IMR-90 (cell line): ENCODE measurements at regions not wholly inside any gene's neighbourhood (a gene's known extent, or its start where the extent isn't known, plus 50 kb on each side); places are given as distances from the start of the nearest gene placed in this dataset.

ENCODE experiments used
- ATAC-seq: fragments of 200-7000 bp; cut with Tn5 transposase; 2 replicates; pipeline ENCODE4 v1.9.1; 2020; ENCODE audit warnings: low read depth, mild to moderate bottlenecking, moderate library complexity
- BruUV-seq: library from RNA; stranded (reverse); fragments of 400-500 nt; replicated peaks from 2 replicates; lab custom pipeline; 2021; lab: Mats Ljungman, UMichigan
- CTCF ChIA-PET: fragments of 300-600 bp; formaldehyde crosslinking; extraction: SDS; loops from one replicate; lab custom pipeline; 2021; ENCODE audit warnings: antibody characterized with exemption; lab: Yijun Ruan, JAX
- POLR2A ChIA-PET: fragments of 300-600 bp; sonication (Branson Sonifier 250); formaldehyde crosslinking; loops from one replicate; lab custom pipeline; 2022; ENCODE audit warnings: antibody characterized with exemption; ENCODE audit not compliant: unreplicated experiment; lab: Charles Lee
- DNase-seq: peaks from one replicate; pipeline ENCODE4 v3.0.0; 2013
- H2AFZ ChIP-seq: replicated peaks from 2 replicates; pipeline ENCODE3; 2013; ENCODE audit warnings: low read length, mild to moderate bottlenecking; ENCODE audit not compliant: poor library complexity
- H2AK5ac ChIP-seq: 2 replicates; pipeline ENCODE4 v1.6.1; 2013; ENCODE audit warnings: low read depth, low read length, inconsistent platforms
- H2AK9ac ChIP-seq: replicated peaks from 2 replicates; pipeline ENCODE3; 2013; ENCODE audit warnings: mild to moderate bottlenecking, low read depth, low read length, moderate library complexity; ENCODE audit not compliant: poor library complexity
- H2BK120ac ChIP-seq: 2 replicates; pipeline ENCODE4 v1.6.1; 2013; ENCODE audit warnings: low read depth, low read length, inconsistent platforms
- H2BK15ac ChIP-seq: 3 replicates; pipeline ENCODE4 v1.6.1; 2013; ENCODE audit warnings: low read depth, low read length, inconsistent platforms
- H2BK20ac ChIP-seq: 2 replicates; pipeline ENCODE4 v1.6.1; 2013; ENCODE audit warnings: low read depth, mild to moderate bottlenecking, inconsistent platforms, low read length, moderate library complexity
- H2BK5ac ChIP-seq: 2 replicates; pipeline ENCODE4 v1.6.1; 2013; ENCODE audit warnings: mild to moderate bottlenecking, low read depth, low read length, inconsistent platforms; ENCODE audit not compliant: poor library complexity, severe bottlenecking
- H3K14ac ChIP-seq: replicated peaks from 2 replicates; pipeline ENCODE4 v1.6.1; 2013; ENCODE audit warnings: low read depth, low read length, inconsistent platforms
- H3K18ac ChIP-seq: 2 replicates; pipeline ENCODE4 v1.6.1; 2013; ENCODE audit warnings: low read depth, low read length, control low read depth
- H3K23ac ChIP-seq: 2 replicates; pipeline ENCODE4 v1.6.1; 2013; ENCODE audit warnings: low read depth, low read length, inconsistent platforms
- H3K27ac ChIP-seq: 2 replicates; pipeline ENCODE4 v1.5.1; 2013; ENCODE audit warnings: mild to moderate bottlenecking, control low read depth, low read length; ENCODE audit not compliant: insufficient read depth
- H3K27me3 ChIP-seq: 2 replicates; pipeline ENCODE4 v1.6.1; 2013; ENCODE audit warnings: low read length; ENCODE audit not compliant: control insufficient read depth, insufficient read depth
- H3K36me3 ChIP-seq: 2 replicates; pipeline ENCODE4 v1.6.1; 2013; ENCODE audit warnings: low read length, mixed read lengths; ENCODE audit not compliant: control insufficient read depth, insufficient read depth
- H3K4ac ChIP-seq: 2 replicates; pipeline ENCODE4 v1.6.1; 2013; ENCODE audit warnings: low read depth, low read length, inconsistent platforms
- H3K4me1 ChIP-seq: 2 replicates; pipeline ENCODE4 v1.6.1; 2013; ENCODE audit warnings: low read length, mixed read lengths; ENCODE audit not compliant: control insufficient read depth, insufficient read depth
- H3K4me2 ChIP-seq: 2 replicates; pipeline ENCODE4 v1.6.1; 2013; ENCODE audit warnings: low read depth, mild to moderate bottlenecking, control low read depth, low read length, moderate library complexity
- H3K4me3 ChIP-seq: 2 replicates; pipeline ENCODE4 v1.5.1; 2013; ENCODE audit warnings: low read depth, mild to moderate bottlenecking, control low read depth, low read length, moderate library complexity; ENCODE audit not compliant: insufficient read depth
- H3K56ac ChIP-seq: 2 replicates; pipeline ENCODE4 v1.6.1; 2013; ENCODE audit warnings: low read length, inconsistent platforms; ENCODE audit not compliant: insufficient read depth; ENCODE audit errors: extremely low read depth
- H3K79me1 ChIP-seq, 2 experiments: 2 replicates each; pipeline ENCODE4 v1.6.1; 2013; ENCODE audit warnings: low read length in 2 of 2, inconsistent platforms in 1 of 2, low read depth in 1 of 2
- H3K9ac ChIP-seq: 2 replicates; pipeline ENCODE4 v1.6.1; 2013; ENCODE audit warnings: low read depth, low read length, control low read depth
- H3K9me1 ChIP-seq: 2 replicates; pipeline ENCODE4 v1.6.1; 2013; ENCODE audit warnings: low read length, inconsistent platforms; ENCODE audit not compliant: insufficient read depth
- H3K9me3 ChIP-seq: 2 replicates; pipeline ENCODE4 v1.6.1; 2013; ENCODE audit warnings: low read length; ENCODE audit not compliant: control insufficient read depth, insufficient read depth
- H4K20me1 ChIP-seq: 2 replicates; pipeline ENCODE4 v1.6.1; 2013; ENCODE audit warnings: low read length, inconsistent platforms; ENCODE audit not compliant: insufficient read depth
- H4K5ac ChIP-seq: 2 replicates; pipeline ENCODE4 v1.6.1; 2013; ENCODE audit warnings: mild to moderate bottlenecking, low read depth, low read length, control low read depth
- H4K8ac ChIP-seq, 2 experiments: 2 replicates each; pipeline ENCODE4 v1.6.1; 2013; ENCODE audit warnings: low read depth in 2 of 2, low read length in 2 of 2, control low read depth in 1 of 2, inconsistent platforms in 1 of 2
- H4K91ac ChIP-seq: 2 replicates; pipeline ENCODE4 v1.6.1; 2013; ENCODE audit warnings: low read depth, low read length, inconsistent platforms; ENCODE audit not compliant: insufficient read depth
- BHLHE40 ChIP-seq: fragments of 150-350 bp; IDR thresholded peaks from 2 replicates; pipeline ENCODE4 v1.6.1; 2016; ENCODE audit warnings: mild to moderate bottlenecking, low read depth, low read length
- CEBPB ChIP-seq: IDR thresholded peaks from 2 replicates; pipeline ENCODE4 v1.6.1; 2012; ENCODE audit warnings: low read depth, low read length, improper control_type of control experiment
- CHD1 ChIP-seq: IDR thresholded peaks from 2 replicates; pipeline ENCODE4 v1.6.1; 2012; ENCODE audit warnings: low read depth, low read length, improper control_type of control experiment
- FOS ChIP-seq: fragments of 150-350 bp; IDR thresholded peaks from 2 replicates; pipeline ENCODE4 v1.6.1; 2016; ENCODE audit warnings: low read depth, low read length
- MAFK ChIP-seq: IDR thresholded peaks from 2 replicates; pipeline ENCODE4 v1.6.1; 2012; ENCODE audit warnings: low read depth, low read length, improper control_type of control experiment
- MAZ ChIP-seq: IDR thresholded peaks from 2 replicates; pipeline ENCODE4 v1.6.1; 2012; ENCODE audit warnings: low read depth, mild to moderate bottlenecking, low read length, improper control_type of control experiment, moderate library complexity, borderline replicate concordance
- MXI1 ChIP-seq: IDR thresholded peaks from 2 replicates; pipeline ENCODE4 v1.6.1; 2012; ENCODE audit warnings: low read depth, mild to moderate bottlenecking, low read length, moderate library complexity, borderline replicate concordance
- NFE2L2 ChIP-seq: fragments of 150-350 bp; IDR thresholded peaks from 2 replicates; pipeline ENCODE4 v1.6.1; 2016; ENCODE audit warnings: low read depth, mild to moderate bottlenecking, low read length
- POLR2A ChIP-seq: IDR thresholded peaks from 2 replicates; pipeline ENCODE4 v1.6.1; 2012; ENCODE audit warnings: mild to moderate bottlenecking, low read depth, low read length
- RAD21 ChIP-seq: IDR thresholded peaks from 2 replicates; pipeline ENCODE4 v1.6.1; 2012; ENCODE audit warnings: low read length, improper control_type of control experiment
- RCOR1 ChIP-seq: IDR thresholded peaks from 2 replicates; pipeline ENCODE4 v1.6.1; 2012; ENCODE audit warnings: mild to moderate bottlenecking, low read length, improper control_type of control experiment; ENCODE audit not compliant: insufficient replicate concordance
- RFX5 ChIP-seq: IDR thresholded peaks from 2 replicates; pipeline ENCODE4 v1.8.0; 2012; ENCODE audit warnings: low read depth, mild to moderate bottlenecking, low read length, moderate library complexity
- SMC3 ChIP-seq: fragments of 150-350 bp; IDR thresholded peaks from 2 replicates; pipeline ENCODE4 v1.6.1; 2016; ENCODE audit warnings: low read depth, mild to moderate bottlenecking, antibody characterized with exemption, low read length, moderate library complexity
- WGBS, 2 experiments: methylation state at CpG; one replicate each; pipeline versions ENCODE4 v1.1.5 to v1.1.7; 2013; ENCODE audit warnings: missing lambda C conversion rate in 2 of 2; ENCODE audit not compliant: insufficient read length in 1 of 2; ENCODE audit errors: extremely low coverage in 2 of 2; 5-methylcytosine and 5-hydroxymethylcytosine counted together
- dilution Hi-C: fragments of 300-500 bp; cut with HindIII; formaldehyde crosslinking; loops from one replicate; pipeline ENCODE4 v1.14.3; 2018; ENCODE audit warnings: low sequenced_read_pairs; ENCODE audit not compliant: unreplicated experiment
- in situ Hi-C: fragments of 300-500 bp; cut with MboI; formaldehyde crosslinking; loops from 3 replicates; pipeline ENCODE4 v1.14.3; 2019; ENCODE audit warnings: low sequenced_read_pairs, inconsistent platforms, mixed read lengths
- intact Hi-C: fragments of 100-400 bp; cut with micrococcal nuclease; formaldehyde crosslinking; loops from 2 replicates; pipeline ENCODE4 v1.10.0; 2022
- TF ChIP-seq, protein P1 (sequence below): conservative IDR thresholded peaks from 2 replicates; pipeline ENCODE4 v1.5.1; 2012; ENCODE audit warnings: mild to moderate bottlenecking, low read depth, low read length, improper control_type of control experiment
- TF ChIP-seq, protein P2 (sequence below): fragments of 150-350 bp; IDR thresholded peaks from 2 replicates; pipeline ENCODE4 v1.6.1; 2017; ENCODE audit warnings: mild to moderate bottlenecking, antibody characterized with exemption, low read length, low read depth
- TF ChIP-seq, protein P3 (sequence below): fragments of 150-350 bp; IDR thresholded peaks from 2 replicates; pipeline ENCODE4 v1.6.1; 2016; ENCODE audit warnings: low read depth, mild to moderate bottlenecking, low read length, moderate library complexity, borderline replicate concordance

GRCh38 chr20:55540013-55540412 lies 465.3 kb downstream of the CBLN4 start:
- in situ Hi-C loops: no loop called here
- POLR2A ChIA-PET: no interaction called here
- Histone ChIP-seq H4K91ac (no peak overlapping the region), H4K5ac (no peak overlapping the region), H3K4me3 (no peak overlapping the region), H3K27ac (no peak overlapping the region), H3K9ac (no peak overlapping the region), H4K8ac (no peak overlapping the region), H3K4ac (no peak overlapping the region), H3K9me1 (no peaks in the 10 kb centered on the region), H3K23ac (no peak overlapping the region), H3K27me3 (no peaks in the 10 kb centered on the region), H3K36me3 (no peaks in the 10 kb centered on the region), H2AK9ac (no peak overlapping the region), H3K56ac (no peak overlapping the region), H3K79me1 (no peaks in the 10 kb centered on the region), H2AFZ (no peak overlapping the region), H3K9me3 (peaks cover 17% of the 10 kb centered on the region), H3K14ac (no peak overlapping the region), H2AK5ac (no peak overlapping the region), H4K20me1 (no peaks in the 10 kb centered on the region), H2BK5ac (no peak overlapping the region), H3K18ac (no peak overlapping the region), H2BK15ac (no peak overlapping the region), H2BK120ac (no peak overlapping the region), H3K4me1 (no peaks in the 10 kb centered on the region), H3K4me2 (no peak overlapping the region), H2BK20ac (no peak overlapping the region)
- CTCF ChIA-PET: no interaction called here
- WGBS, 2 experiments: 40% methylated on average over 1 of the region's 1 CpG; no CpG with 5 or more reads in 1 of the 2 experiments
- no peak for ATAC-seq
- DNase-seq: no peak
- dilution Hi-C loops: no loop called here
- BruUV-seq: no TSS peak
- no peak for TF ChIP-seq MAFK
- TF ChIP-seq, protein P1, sequence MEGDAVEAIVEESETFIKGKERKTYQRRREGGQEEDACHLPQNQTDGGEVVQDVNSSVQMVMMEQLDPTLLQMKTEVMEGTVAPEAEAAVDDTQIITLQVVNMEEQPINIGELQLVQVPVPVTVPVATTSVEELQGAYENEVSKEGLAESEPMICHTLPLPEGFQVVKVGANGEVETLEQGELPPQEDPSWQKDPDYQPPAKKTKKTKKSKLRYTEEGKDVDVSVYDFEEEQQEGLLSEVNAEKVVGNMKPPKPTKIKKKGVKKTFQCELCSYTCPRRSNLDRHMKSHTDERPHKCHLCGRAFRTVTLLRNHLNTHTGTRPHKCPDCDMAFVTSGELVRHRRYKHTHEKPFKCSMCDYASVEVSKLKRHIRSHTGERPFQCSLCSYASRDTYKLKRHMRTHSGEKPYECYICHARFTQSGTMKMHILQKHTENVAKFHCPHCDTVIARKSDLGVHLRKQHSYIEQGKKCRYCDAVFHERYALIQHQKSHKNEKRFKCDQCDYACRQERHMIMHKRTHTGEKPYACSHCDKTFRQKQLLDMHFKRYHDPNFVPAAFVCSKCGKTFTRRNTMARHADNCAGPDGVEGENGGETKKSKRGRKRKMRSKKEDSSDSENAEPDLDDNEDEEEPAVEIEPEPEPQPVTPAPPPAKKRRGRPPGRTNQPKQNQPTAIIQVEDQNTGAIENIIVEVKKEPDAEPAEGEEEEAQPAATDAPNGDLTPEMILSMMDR: no peak
- no peak for TF ChIP-seq MXI1
- TF ChIP-seq MAZ: no peak
- no peak for TF ChIP-seq FOS
- no peak for TF ChIP-seq RCOR1
- TF ChIP-seq CHD1: no peak
- TF ChIP-seq, protein P2, sequence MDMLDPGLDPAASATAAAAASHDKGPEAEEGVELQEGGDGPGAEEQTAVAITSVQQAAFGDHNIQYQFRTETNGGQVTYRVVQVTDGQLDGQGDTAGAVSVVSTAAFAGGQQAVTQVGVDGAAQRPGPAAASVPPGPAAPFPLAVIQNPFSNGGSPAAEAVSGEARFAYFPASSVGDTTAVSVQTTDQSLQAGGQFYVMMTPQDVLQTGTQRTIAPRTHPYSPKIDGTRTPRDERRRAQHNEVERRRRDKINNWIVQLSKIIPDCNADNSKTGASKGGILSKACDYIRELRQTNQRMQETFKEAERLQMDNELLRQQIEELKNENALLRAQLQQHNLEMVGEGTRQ: no peak
- TF ChIP-seq, protein P3, sequence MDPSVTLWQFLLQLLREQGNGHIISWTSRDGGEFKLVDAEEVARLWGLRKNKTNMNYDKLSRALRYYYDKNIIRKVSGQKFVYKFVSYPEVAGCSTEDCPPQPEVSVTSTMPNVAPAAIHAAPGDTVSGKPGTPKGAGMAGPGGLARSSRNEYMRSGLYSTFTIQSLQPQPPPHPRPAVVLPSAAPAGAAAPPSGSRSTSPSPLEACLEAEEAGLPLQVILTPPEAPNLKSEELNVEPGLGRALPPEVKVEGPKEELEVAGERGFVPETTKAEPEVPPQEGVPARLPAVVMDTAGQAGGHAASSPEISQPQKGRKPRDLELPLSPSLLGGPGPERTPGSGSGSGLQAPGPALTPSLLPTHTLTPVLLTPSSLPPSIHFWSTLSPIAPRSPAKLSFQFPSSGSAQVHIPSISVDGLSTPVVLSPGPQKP: no peak
- TF ChIP-seq POLR2A: no peak
- TF ChIP-seq BHLHE40: no peak
- no peak for TF ChIP-seq SMC3
- TF ChIP-seq RFX5: no peak
- TF ChIP-seq RAD21: no peak
- no peak for TF ChIP-seq NFE2L2
- no peak for TF ChIP-seq CEBPB
- intact Hi-C loops: no loop called here
